ENCODE measurements at regions not wholly inside any gene's neighbourhood (a gene's known extent, or its start where the extent isn't known, plus 50 kb on each side); places are given as distances from the start of the nearest gene placed in this dataset.

DNA sequence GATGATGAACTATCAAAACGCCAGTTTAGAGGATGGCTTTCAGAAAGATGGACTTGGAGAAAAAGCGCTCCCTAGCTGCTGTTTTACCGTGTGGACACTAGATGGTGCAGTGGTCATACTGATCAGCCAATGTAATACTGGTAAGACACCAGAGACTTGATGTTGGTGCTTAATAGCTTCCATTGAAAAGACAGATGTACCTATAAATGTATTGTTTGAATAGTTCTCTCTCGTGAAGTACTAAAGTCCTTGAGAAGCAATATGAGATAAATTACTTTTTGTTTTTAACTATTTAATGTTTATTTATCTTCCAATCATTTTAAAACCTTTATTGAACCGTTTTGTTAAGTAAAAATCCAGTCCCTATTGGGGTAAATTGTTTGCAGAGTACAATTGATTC lies 63.9 kb upstream of the FUCA2 start:
- no peaks in the 10 kb centered on the region for H3K27me3 ChIP-seq (ENCODE audit: control insufficient read depth, extremely low read depth, insufficient read depth, low read length)
- no peak overlapping the region for H2AFZ ChIP-seq (ENCODE audit: control insufficient read depth, low read length)
- H3K27ac ChIP-seq (ENCODE audit: control insufficient read depth, insufficient read depth, low read length): no peak overlapping the region
- TF ChIP-seq EZH2 (IDR thresholded peaks at IDR 0.05; ENCODE audit: low read length): no peak
- TF ChIP-seq, protein P1, sequence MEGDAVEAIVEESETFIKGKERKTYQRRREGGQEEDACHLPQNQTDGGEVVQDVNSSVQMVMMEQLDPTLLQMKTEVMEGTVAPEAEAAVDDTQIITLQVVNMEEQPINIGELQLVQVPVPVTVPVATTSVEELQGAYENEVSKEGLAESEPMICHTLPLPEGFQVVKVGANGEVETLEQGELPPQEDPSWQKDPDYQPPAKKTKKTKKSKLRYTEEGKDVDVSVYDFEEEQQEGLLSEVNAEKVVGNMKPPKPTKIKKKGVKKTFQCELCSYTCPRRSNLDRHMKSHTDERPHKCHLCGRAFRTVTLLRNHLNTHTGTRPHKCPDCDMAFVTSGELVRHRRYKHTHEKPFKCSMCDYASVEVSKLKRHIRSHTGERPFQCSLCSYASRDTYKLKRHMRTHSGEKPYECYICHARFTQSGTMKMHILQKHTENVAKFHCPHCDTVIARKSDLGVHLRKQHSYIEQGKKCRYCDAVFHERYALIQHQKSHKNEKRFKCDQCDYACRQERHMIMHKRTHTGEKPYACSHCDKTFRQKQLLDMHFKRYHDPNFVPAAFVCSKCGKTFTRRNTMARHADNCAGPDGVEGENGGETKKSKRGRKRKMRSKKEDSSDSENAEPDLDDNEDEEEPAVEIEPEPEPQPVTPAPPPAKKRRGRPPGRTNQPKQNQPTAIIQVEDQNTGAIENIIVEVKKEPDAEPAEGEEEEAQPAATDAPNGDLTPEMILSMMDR (optimal IDR thresholded peaks at IDR 0.05 in 1 of 3, IDR thresholded peaks at IDR 0.05 in 1 of 3, conservative IDR thresholded peaks at IDR 0.05 in 1 of 3; ENCODE audit: extremely low read depth in 1 of 3, insufficient read depth in 2 of 3, low read length in 3 of 3): peak; percentile 72 to 87 (median 74)
- H4K20me1 ChIP-seq (ENCODE audit: control insufficient read depth, extremely low read depth, insufficient read depth, low read length): no peaks in the 10 kb centered on the region
- peaks cover 7% of the 10 kb centered on the region for H3K4me1 ChIP-seq (ENCODE audit: control insufficient read depth, extremely low read depth, insufficient read depth, low read length)
- FAIRE-seq (peak; percentile 87), DNase-seq (ENCODE audit: low read depth, low spot score) (peak; percentile 45)
- no peak overlapping the region for H3K4me2 ChIP-seq (ENCODE audit: control insufficient read depth, extremely low read depth, insufficient read depth, low read depth, low read length)
- H3K9ac ChIP-seq (ENCODE audit: control insufficient read depth, extremely low read depth, insufficient read depth, low read length): no peak overlapping the region
- H3K4me3 ChIP-seq (ENCODE audit: control insufficient read depth in 2 of 3, extremely low read depth in 1 of 3, insufficient read depth in 2 of 3, low read depth in 1 of 3, low read length in 3 of 3): no peak overlapping the region
- H3K9me1 ChIP-seq (ENCODE audit: control insufficient read depth, extremely low read depth, insufficient read depth, low read length): no peaks in the 10 kb centered on the region
- no peaks in the 10 kb centered on the region for H3K9me3 ChIP-seq (ENCODE audit: control insufficient read depth, low read depth, low read length)
- no peaks in the 10 kb centered on the region for H3K79me2 ChIP-seq (ENCODE audit: control insufficient read depth, insufficient read depth, low read length)
- no peaks in the 10 kb centered on the region for H3K36me3 ChIP-seq (ENCODE audit: control insufficient read depth in 2 of 2, extremely low read depth in 1 of 2, insufficient read depth in 2 of 2, low read length in 2 of 2)
- dilution Hi-C loops (cut with MboI; ENCODE audit: extremely low pct_ligation_motif_present, low sequenced_read_pairs): no loop called here

- H3K4me1 ChIP-seq (ENCODE audit: control insufficient read depth, extremely low read depth, insufficient read depth, low read length): no peaks in the 10 kb centered on the region
- H3K27me3 ChIP-seq (ENCODE audit: control insufficient read depth, extremely low read depth, insufficient read depth, low read length): no peaks in the 10 kb centered on the region
- H3K36me3 ChIP-seq (ENCODE audit: control insufficient read depth in 2 of 2, extremely low read depth in 1 of 2, insufficient read depth in 2 of 2, low read length in 2 of 2): no peaks in the 10 kb centered on the region
- TF ChIP-seq, protein P1 (optimal IDR thresholded peaks at IDR 0.05 in 1 of 3, IDR thresholded peaks at IDR 0.05 in 1 of 3, conservative IDR thresholded peaks at IDR 0.05 in 1 of 3; ENCODE audit: extremely low read depth in 1 of 3, insufficient read depth in 2 of 3, low read length in 3 of 3): no peak
- TF ChIP-seq EZH2 (IDR thresholded peaks at IDR 0.05; ENCODE audit: low read length): no peak
- no peak overlapping the region for H3K4me3 ChIP-seq (ENCODE audit: control insufficient read depth in 2 of 3, extremely low read depth in 1 of 3, insufficient read depth in 2 of 3, low read depth in 1 of 3, low read length in 3 of 3)
- H3K9ac ChIP-seq (ENCODE audit: control insufficient read depth, extremely low read depth, insufficient read depth, low read length): no peak overlapping the region
- H3K4me2 ChIP-seq (ENCODE audit: control insufficient read depth, extremely low read depth, insufficient read depth, low read depth, low read length): no peak overlapping the region
- dilution Hi-C loops (cut with MboI; ENCODE audit: extremely low pct_ligation_motif_present, low sequenced_read_pairs): no loop called here
- no peaks in the 10 kb centered on the region for H3K79me2 ChIP-seq (ENCODE audit: control insufficient read depth, insufficient read depth, low read length)
- no peak overlapping the region for H3K27ac ChIP-seq (ENCODE audit: control insufficient read depth, insufficient read depth, low read length)
- H3K9me1 ChIP-seq (ENCODE audit: control insufficient read depth, extremely low read depth, insufficient read depth, low read length): no peaks in the 10 kb centered on the region
- FAIRE-seq: no peak
- no peaks in the 10 kb centered on the region for H4K20me1 ChIP-seq (ENCODE audit: control insufficient read depth, extremely low read depth, insufficient read depth, low read length)
- no peak overlapping the region for H2AFZ ChIP-seq (ENCODE audit: control insufficient read depth, low read length)
- DNase-seq (ENCODE audit: low read depth, low spot score): no peak
- H3K9me3 ChIP-seq (ENCODE audit: control insufficient read depth, low read depth, low read length): no peaks in the 10 kb centered on the region
Measured at GRCh38 chr6:143570147-143570853, 58.8 kb upstream of the FUCA2 start.

Measured in keratinocyte (primary cell).